ENCODE measurements at regions not wholly inside any gene's neighbourhood (a gene's known extent, or its start where the extent isn't known, plus 50 kb on each side); places are given as distances from the start of the nearest gene placed in this dataset.

GRCh38 chr9:21615446-21615845 is 133.3 kb upstream of the IFNE start:
- H3K36me3 ChIP-seq (ENCODE audit: control insufficient read depth in 2 of 2, extremely low read depth in 1 of 2, insufficient read depth in 2 of 2, low read length in 2 of 2) = no peaks in the 10 kb centered on the region
- no peaks in the 10 kb centered on the region for H3K79me2 ChIP-seq (ENCODE audit: control insufficient read depth, insufficient read depth, low read length)
- H3K27me3 ChIP-seq (ENCODE audit: control insufficient read depth, extremely low read depth, insufficient read depth, low read length) = no peaks in the 10 kb centered on the region
- no peaks in the 10 kb centered on the region for H3K9me1 ChIP-seq (ENCODE audit: control insufficient read depth, extremely low read depth, insufficient read depth, low read length)
- H3K9me3 ChIP-seq (ENCODE audit: control insufficient read depth, low read depth, low read length) = no peaks in the 10 kb centered on the region
- FAIRE-seq (peak; percentile 9), DNase-seq (ENCODE audit: low read depth, low spot score) (no peak)
- no peak overlapping the region for H3K9ac ChIP-seq (ENCODE audit: control insufficient read depth, extremely low read depth, insufficient read depth, low read length)
- dilution Hi-C loops (cut with MboI; ENCODE audit: extremely low pct_ligation_motif_present, low sequenced_read_pairs) = no loop called here
- H4K20me1 ChIP-seq (ENCODE audit: control insufficient read depth, extremely low read depth, insufficient read depth, low read length) = no peaks in the 10 kb centered on the region
- H2AFZ ChIP-seq (ENCODE audit: control insufficient read depth, low read length) = peak overlapping the region; percentile 67
- peak overlapping the region; percentile 33 for H3K4me2 ChIP-seq (ENCODE audit: control insufficient read depth, extremely low read depth, insufficient read depth, low read depth, low read length)
- TF ChIP-seq CTCF (optimal IDR thresholded peaks at IDR 0.05 in 1 of 3, IDR thresholded peaks at IDR 0.05 in 1 of 3, conservative IDR thresholded peaks at IDR 0.05 in 1 of 3; ENCODE audit: extremely low read depth in 1 of 3, insufficient read depth in 2 of 3, low read length in 3 of 3) (no peak), EZH2 (IDR thresholded peaks at IDR 0.05; ENCODE audit: low read length) (no peak)
- H3K27ac ChIP-seq (ENCODE audit: control insufficient read depth, insufficient read depth, low read length) = peak overlapping the region; percentile 53
- H3K4me1 ChIP-seq (ENCODE audit: control insufficient read depth, extremely low read depth, insufficient read depth, low read length) = peaks cover 38% of the 10 kb centered on the region
- no peak overlapping the region for H3K4me3 ChIP-seq (ENCODE audit: control insufficient read depth in 2 of 3, extremely low read depth in 1 of 3, insufficient read depth in 2 of 3, low read depth in 1 of 3, low read length in 3 of 3)

GRCh38 chr9:21616082-21616778 is 134.1 kb upstream of the IFNE start:
- dilution Hi-C loops (cut with MboI; ENCODE audit: extremely low pct_ligation_motif_present, low sequenced_read_pairs) = no loop called here
- FAIRE-seq (peak; percentile 82), DNase-seq (ENCODE audit: low read depth, low spot score) (peak; percentile 69)
- no peaks in the 10 kb centered on the region for H3K27me3 ChIP-seq (ENCODE audit: control insufficient read depth, extremely low read depth, insufficient read depth, low read length)
- H4K20me1 ChIP-seq (ENCODE audit: control insufficient read depth, extremely low read depth, insufficient read depth, low read length) = no peaks in the 10 kb centered on the region
- H3K9me3 ChIP-seq (ENCODE audit: control insufficient read depth, low read depth, low read length) = no peaks in the 10 kb centered on the region
- H3K79me2 ChIP-seq (ENCODE audit: control insufficient read depth, insufficient read depth, low read length) = no peaks in the 10 kb centered on the region
- H3K4me2 ChIP-seq (ENCODE audit: control insufficient read depth, extremely low read depth, insufficient read depth, low read depth, low read length) = peak overlapping the region; percentile 40
- TF ChIP-seq CTCF (optimal IDR thresholded peaks at IDR 0.05 in 1 of 3, IDR thresholded peaks at IDR 0.05 in 1 of 3, conservative IDR thresholded peaks at IDR 0.05 in 1 of 3; ENCODE audit: extremely low read depth in 1 of 3, insufficient read depth in 2 of 3, low read length in 3 of 3) = no peak
- TF ChIP-seq EZH2 (IDR thresholded peaks at IDR 0.05; ENCODE audit: low read length) = no peak
- no peaks in the 10 kb centered on the region for H3K36me3 ChIP-seq (ENCODE audit: control insufficient read depth in 2 of 2, extremely low read depth in 1 of 2, insufficient read depth in 2 of 2, low read length in 2 of 2)
- no peak overlapping the region for H3K4me3 ChIP-seq (ENCODE audit: control insufficient read depth in 2 of 3, extremely low read depth in 1 of 3, insufficient read depth in 2 of 3, low read depth in 1 of 3, low read length in 3 of 3)
- H3K27ac ChIP-seq (ENCODE audit: control insufficient read depth, insufficient read depth, low read length) = peak overlapping the region; percentile 53
- no peak overlapping the region for H2AFZ ChIP-seq (ENCODE audit: control insufficient read depth, low read length)
- H3K9me1 ChIP-seq (ENCODE audit: control insufficient read depth, extremely low read depth, insufficient read depth, low read length) = no peaks in the 10 kb centered on the region
- H3K4me1 ChIP-seq (ENCODE audit: control insufficient read depth, extremely low read depth, insufficient read depth, low read length) = peaks cover 32% of the 10 kb centered on the region
- H3K9ac ChIP-seq (ENCODE audit: control insufficient read depth, extremely low read depth, insufficient read depth, low read length) = no peak overlapping the region
